GM23338 (cell line): ENCODE measurements at regions not wholly inside any gene's neighbourhood (a gene's known extent, or its start where the extent isn't known, plus 50 kb on each side); places are given as distances from the start of the nearest gene placed in this dataset.

ENCODE experiments used
- EZH2 ChIP-seq: fragments of 200-600 bp; sonication (generic); IDR thresholded peaks from one replicate; pipeline ENCODE4 v1.8.0; 2017; ENCODE audit warnings: antibody characterized with exemption, mild to moderate bottlenecking, low read depth; ENCODE audit not compliant: unreplicated experiment
- TF ChIP-seq, protein P1 (sequence below), 2 experiments: fragments of 200-600 bp in 1 of 2; sonication (generic) in 1 of 2; conservative IDR thresholded peaks; 2 replicates each; pipeline versions ENCODE4 v1.5.1 to v1.6.1; 2016 to 2017; ENCODE audit warnings: antibody characterized with exemption in 2 of 2, low read depth in 2 of 2, mild to moderate bottlenecking in 2 of 2, moderate library complexity in 1 of 2

GRCh38 chr4:32400870-32401269, 1680.7 kb downstream of the PCDH7 start:
- TF ChIP-seq, protein P1, sequence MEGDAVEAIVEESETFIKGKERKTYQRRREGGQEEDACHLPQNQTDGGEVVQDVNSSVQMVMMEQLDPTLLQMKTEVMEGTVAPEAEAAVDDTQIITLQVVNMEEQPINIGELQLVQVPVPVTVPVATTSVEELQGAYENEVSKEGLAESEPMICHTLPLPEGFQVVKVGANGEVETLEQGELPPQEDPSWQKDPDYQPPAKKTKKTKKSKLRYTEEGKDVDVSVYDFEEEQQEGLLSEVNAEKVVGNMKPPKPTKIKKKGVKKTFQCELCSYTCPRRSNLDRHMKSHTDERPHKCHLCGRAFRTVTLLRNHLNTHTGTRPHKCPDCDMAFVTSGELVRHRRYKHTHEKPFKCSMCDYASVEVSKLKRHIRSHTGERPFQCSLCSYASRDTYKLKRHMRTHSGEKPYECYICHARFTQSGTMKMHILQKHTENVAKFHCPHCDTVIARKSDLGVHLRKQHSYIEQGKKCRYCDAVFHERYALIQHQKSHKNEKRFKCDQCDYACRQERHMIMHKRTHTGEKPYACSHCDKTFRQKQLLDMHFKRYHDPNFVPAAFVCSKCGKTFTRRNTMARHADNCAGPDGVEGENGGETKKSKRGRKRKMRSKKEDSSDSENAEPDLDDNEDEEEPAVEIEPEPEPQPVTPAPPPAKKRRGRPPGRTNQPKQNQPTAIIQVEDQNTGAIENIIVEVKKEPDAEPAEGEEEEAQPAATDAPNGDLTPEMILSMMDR (conservative IDR thresholded peaks at IDR 0.05; ENCODE audit: low read depth in 2 of 2) = no peak
- no peak for TF ChIP-seq EZH2
